ENCODE measurements at regions not wholly inside any gene's neighbourhood (a gene's known extent, or its start where the extent isn't known, plus 50 kb on each side); places are given as distances from the start of the nearest gene placed in this dataset.

GRCh38 chrX:38856670-38857265 lies 55.5 kb downstream of the MID1IP1 start:
- H3K4me1 ChIP-seq (ENCODE audit: insufficient read depth, low read length): no peaks in the 10 kb centered on the region
- no peak overlapping the region for H3K4me3 Mint-ChIP-seq
- H3K27ac ChIP-seq (ENCODE audit: low read depth, low read length): no peak overlapping the region
- no peaks in the 10 kb centered on the region for H3K36me3 Mint-ChIP-seq
- ChIA-PET CTCF (ENCODE audit: partially characterized antibody) (interaction anchor here (0.9 kb wide), 1 partner anchor 8 kb away, joined by 3 read pairs; no protein-coding TSS in a partner anchor), POLR2A (ENCODE audit: partially characterized antibody) (no interaction called here)
- H3K4me3 ChIP-seq (ENCODE audit: low read length in 2 of 2): no peak overlapping the region
- peaks cover 0 to 5% (median 3%) of the 10 kb centered on the region in 4 donors for H3K4me1 Mint-ChIP-seq
- H3K27me3 ChIP-seq (ENCODE audit: insufficient read depth, low read length): no peaks in the 10 kb centered on the region
- H3K27ac Mint-ChIP-seq: no peak overlapping the region
- H3K9me3 ChIP-seq (ENCODE audit: control insufficient read depth in 1 of 2, low read length in 2 of 2): no peaks in the 10 kb centered on the region
- intact Hi-C loops (cut with micrococcal nuclease): no loop called here
- no peaks in the 10 kb centered on the region for H3K27me3 Mint-ChIP-seq
- H3K36me3 ChIP-seq (ENCODE audit: insufficient read depth, low read length): no peaks in the 10 kb centered on the region
- peaks cover 0 to under 1% (median 0%) of the 10 kb centered on the region in 8 donors for H3K9me3 Mint-ChIP-seq
- no peak for DNase-seq

GRCh38 chrX:38857736-38858523 lies 56.7 kb downstream of the MID1IP1 start:
- peaks cover 0 to 5% (median 3%) of the 10 kb centered on the region in 4 donors for H3K4me1 Mint-ChIP-seq
- Histone ChIP-seq H3K9me3 (ENCODE audit: control insufficient read depth in 1 of 2, low read length in 2 of 2) (no peaks in the 10 kb centered on the region), H3K27ac (ENCODE audit: low read depth, low read length) (no peak overlapping the region), H3K4me3 (ENCODE audit: low read length in 2 of 2) (no peak overlapping the region), H3K36me3 (ENCODE audit: insufficient read depth, low read length) (no peaks in the 10 kb centered on the region), H3K27me3 (ENCODE audit: insufficient read depth, low read length) (no peaks in the 10 kb centered on the region), H3K4me1 (ENCODE audit: insufficient read depth, low read length) (no peaks in the 10 kb centered on the region)
- no peak for DNase-seq
- intact Hi-C loops (cut with micrococcal nuclease): no loop called here
- no peaks in the 10 kb centered on the region for H3K9me3 Mint-ChIP-seq
- H3K36me3 Mint-ChIP-seq: no peaks in the 10 kb centered on the region
- H3K4me3 Mint-ChIP-seq: no peak overlapping the region
- H3K27me3 Mint-ChIP-seq: no peaks in the 10 kb centered on the region
- ChIA-PET POLR2A (ENCODE audit: partially characterized antibody) (no interaction called here), CTCF (ENCODE audit: partially characterized antibody) (no interaction called here)
- no peak overlapping the region for H3K27ac Mint-ChIP-seq

GRCh38 chrX:38859602-38860001 lies 58.3 kb downstream of the MID1IP1 start:
- CTCF ChIA-PET (ENCODE audit: partially characterized antibody): no interaction called here
- Histone ChIP-seq H3K4me1 (ENCODE audit: insufficient read depth, low read length) (no peaks in the 10 kb centered on the region), H3K4me3 (ENCODE audit: low read length in 2 of 2) (no peak overlapping the region), H3K9me3 (ENCODE audit: control insufficient read depth in 1 of 2, low read length in 2 of 2) (no peaks in the 10 kb centered on the region), H3K27me3 (ENCODE audit: insufficient read depth, low read length) (no peaks in the 10 kb centered on the region), H3K36me3 (ENCODE audit: insufficient read depth, low read length) (no peaks in the 10 kb centered on the region), H3K27ac (ENCODE audit: low read depth, low read length) (no peak overlapping the region)
- Mint-ChIP-seq H3K27ac (no peak overlapping the region), H3K4me3 (no peak overlapping the region), H3K36me3 (no peaks in the 10 kb centered on the region), H3K27me3 (no peaks in the 10 kb centered on the region), H3K4me1 (peaks cover 0 to 5% (median 3%) of the 10 kb centered on the region in 4 donors), H3K9me3 (no peaks in the 10 kb centered on the region)
- POLR2A ChIA-PET (ENCODE audit: partially characterized antibody): no interaction called here
- intact Hi-C loops (cut with micrococcal nuclease): no loop called here
- no peak for DNase-seq

- Mint-ChIP-seq H3K36me3 (no peaks in the 10 kb centered on the region), H3K27ac (no peak overlapping the region), H3K27me3 (no peaks in the 10 kb centered on the region), H3K9me3 (no peaks in the 10 kb centered on the region), H3K4me1 (peaks cover 0 to 5% (median 3%) of the 10 kb centered on the region in 4 donors), H3K4me3 (no peak overlapping the region)
- H3K27ac ChIP-seq (ENCODE audit: low read depth, low read length): no peak overlapping the region
- no peaks in the 10 kb centered on the region for H3K36me3 ChIP-seq (ENCODE audit: insufficient read depth, low read length)
- no peaks in the 10 kb centered on the region for H3K9me3 ChIP-seq (ENCODE audit: control insufficient read depth in 1 of 2, low read length in 2 of 2)
- CTCF ChIA-PET (ENCODE audit: partially characterized antibody): no interaction called here
- no peak for DNase-seq
- no peaks in the 10 kb centered on the region for H3K27me3 ChIP-seq (ENCODE audit: insufficient read depth, low read length)
- H3K4me3 ChIP-seq (ENCODE audit: low read length in 2 of 2): no peak overlapping the region
- intact Hi-C loops (cut with micrococcal nuclease): no loop called here
- H3K4me1 ChIP-seq (ENCODE audit: insufficient read depth, low read length): no peaks in the 10 kb centered on the region
- POLR2A ChIA-PET (ENCODE audit: partially characterized antibody): no interaction called here
These were observed 59.1 kb downstream of the MID1IP1 start for GRCh38 chrX:38860106-38861013.

- Histone ChIP-seq H3K27me3 (ENCODE audit: insufficient read depth, low read length) (no peaks in the 10 kb centered on the region), H3K9me3 (ENCODE audit: control insufficient read depth in 1 of 2, low read length in 2 of 2) (no peaks in the 10 kb centered on the region), H3K27ac (ENCODE audit: low read depth, low read length) (no peak overlapping the region), H3K4me1 (ENCODE audit: insufficient read depth, low read length) (no peaks in the 10 kb centered on the region), H3K36me3 (ENCODE audit: insufficient read depth, low read length) (no peaks in the 10 kb centered on the region), H3K4me3 (ENCODE audit: low read length in 2 of 2) (no peak overlapping the region)
- Mint-ChIP-seq H3K9me3 (no peaks in the 10 kb centered on the region), H3K4me3 (no peak overlapping the region), H3K4me1 (peaks cover 0 to 5% (median 3%) of the 10 kb centered on the region in 4 donors), H3K27ac (no peak overlapping the region), H3K27me3 (no peaks in the 10 kb centered on the region), H3K36me3 (no peaks in the 10 kb centered on the region)
- ChIA-PET POLR2A (ENCODE audit: partially characterized antibody) (no interaction called here), CTCF (ENCODE audit: partially characterized antibody) (no interaction called here)
- intact Hi-C loops (cut with micrococcal nuclease): no loop called here
- no peak for DNase-seq
These were observed 60.2 kb downstream of the MID1IP1 start for GRCh38 chrX:38861489-38861888.

- H3K27ac Mint-ChIP-seq: no peak overlapping the region
- POLR2A ChIA-PET (ENCODE audit: partially characterized antibody): no interaction called here
- H3K4me3 ChIP-seq (ENCODE audit: low read length in 2 of 2): no peak overlapping the region
- no peaks in the 10 kb centered on the region for H3K9me3 Mint-ChIP-seq
- H3K27me3 ChIP-seq (ENCODE audit: insufficient read depth, low read length): no peaks in the 10 kb centered on the region
- H3K4me1 Mint-ChIP-seq: peaks cover 0 to 5% (median 3%) of the 10 kb centered on the region in 4 donors
- no peaks in the 10 kb centered on the region for H3K9me3 ChIP-seq (ENCODE audit: control insufficient read depth in 1 of 2, low read length in 2 of 2)
- no peak overlapping the region for H3K4me3 Mint-ChIP-seq
- intact Hi-C loops (cut with micrococcal nuclease): no loop called here
- H3K36me3 Mint-ChIP-seq: no peaks in the 10 kb centered on the region
- no peaks in the 10 kb centered on the region for H3K36me3 ChIP-seq (ENCODE audit: insufficient read depth, low read length)
- H3K27ac ChIP-seq (ENCODE audit: low read depth, low read length): no peak overlapping the region
- H3K4me1 ChIP-seq (ENCODE audit: insufficient read depth, low read length): no peaks in the 10 kb centered on the region
- no peaks in the 10 kb centered on the region for H3K27me3 Mint-ChIP-seq
- no peak for DNase-seq
- CTCF ChIA-PET (ENCODE audit: partially characterized antibody): no interaction called here
These were observed 60.8 kb downstream of the MID1IP1 start for GRCh38 chrX:38862100-38862499.

GRCh38 chrX:38864165-38864564 lies 62.9 kb downstream of the MID1IP1 start:
- Mint-ChIP-seq H3K36me3 (no peaks in the 10 kb centered on the region), H3K4me1 (peaks cover 0 to 5% (median 3%) of the 10 kb centered on the region in 4 donors), H3K9me3 (no peaks in the 10 kb centered on the region), H3K27ac (no peak overlapping the region), H3K27me3 (no peaks in the 10 kb centered on the region), H3K4me3 (no peak overlapping the region)
- DNase-seq: no peak
- no peak overlapping the region for H3K4me3 ChIP-seq (ENCODE audit: low read length in 2 of 2)
- no peaks in the 10 kb centered on the region for H3K9me3 ChIP-seq (ENCODE audit: control insufficient read depth in 1 of 2, low read length in 2 of 2)
- no peaks in the 10 kb centered on the region for H3K27me3 ChIP-seq (ENCODE audit: insufficient read depth, low read length)
- CTCF ChIA-PET (ENCODE audit: partially characterized antibody): no interaction called here
- intact Hi-C loops (cut with micrococcal nuclease): no loop called here
- H3K27ac ChIP-seq (ENCODE audit: low read depth, low read length): no peak overlapping the region
- POLR2A ChIA-PET (ENCODE audit: partially characterized antibody): no interaction called here
- no peaks in the 10 kb centered on the region for H3K36me3 ChIP-seq (ENCODE audit: insufficient read depth, low read length)
- no peaks in the 10 kb centered on the region for H3K4me1 ChIP-seq (ENCODE audit: insufficient read depth, low read length)

All from CD4-positive, alpha-beta memory T cell (primary cell).